GM23248 (cell line): ENCODE measurements at regions not wholly inside any gene's neighbourhood (a gene's known extent, or its start where the extent isn't known, plus 50 kb on each side); places are given as distances from the start of the nearest gene placed in this dataset.

Experiments
- EZH2 ChIP-seq: fragments of 200-600 bp; sonication (generic); IDR thresholded peaks from 2 replicates; pipeline ENCODE4 v1.6.1; 2018; ENCODE audit warnings: antibody characterized with exemption, mild to moderate bottlenecking; ENCODE audit not compliant: insufficient read depth, poor library complexity, severe bottlenecking
- EZH2phosphoT487 ChIP-seq: fragments of 200-600 bp; sonication (generic); IDR thresholded peaks from 2 replicates; pipeline ENCODE4 v1.6.1; 2018; ENCODE audit warnings: antibody characterized with exemption, moderate library complexity, mild to moderate bottlenecking, low read depth; ENCODE audit not compliant: insufficient read depth

- TF ChIP-seq EZH2 (no peak), EZH2phosphoT487 (no peak)
Measured at GRCh38 chrX:30971774-30972603, 82.9 kb upstream of the TAB3 start.
